OCI-M1 (cell line): ENCODE measurements at regions not wholly inside any gene's neighbourhood (a gene's known extent, or its start where the extent isn't known, plus 50 kb on each side); places are given as distances from the start of the nearest gene placed in this dataset.

Experiments used
- DNase-seq: peaks from one replicate; lab custom pipeline; 2025; lab: John Stamatoyannopoulos, UW

- no peak for DNase-seq
Measured at GRCh38 chr16:72271699-72272240, 99.8 kb upstream of the PMFBP1 start.

- no peak for DNase-seq
Measured at GRCh38 chr16:72270531-72270930, 98.6 kb upstream of the PMFBP1 start.

GRCh38 chr16:72266836-72267235 lies 94.9 kb upstream of the PMFBP1 start:
- DNase-seq: peak; percentile 39

GRCh38 chr16:72264771-72265170 lies 92.8 kb upstream of the PMFBP1 start:
- DNase-seq: no peak

- no peak for DNase-seq
Measured at GRCh38 chr16:72262711-72263110, 90.8 kb upstream of the PMFBP1 start.

- DNase-seq: no peak
Measured at GRCh38 chr16:72261127-72261526, 89.2 kb upstream of the PMFBP1 start.

- no peak for DNase-seq
Measured at GRCh38 chr16:72256398-72257066, 84.6 kb upstream of the PMFBP1 start.

- DNase-seq: no peak
Measured at GRCh38 chr16:72255786-72256185, 83.8 kb upstream of the PMFBP1 start.

- DNase-seq: no peak
Measured at GRCh38 chr16:72247821-72248253, 75.9 kb upstream of the PMFBP1 start.

- no peak for DNase-seq
Measured at GRCh38 chr16:72246423-72246822, 74.5 kb upstream of the PMFBP1 start.

- no peak for DNase-seq
Measured at GRCh38 chr16:72244853-72245252, 72.9 kb upstream of the PMFBP1 start.

- DNase-seq: no peak
Measured at GRCh38 chr16:72243621-72244020, 71.7 kb upstream of the PMFBP1 start.

- no peak for DNase-seq
Measured at GRCh38 chr16:72242757-72243156, 70.8 kb upstream of the PMFBP1 start.

- DNase-seq: peak; percentile 28
Measured at GRCh38 chr16:72241930-72242329, 70.0 kb upstream of the PMFBP1 start.

- DNase-seq: no peak
Measured at GRCh38 chr16:72241008-72241407, 69.1 kb upstream of the PMFBP1 start.

GRCh38 chr16:72240466-72240865 lies 68.5 kb upstream of the PMFBP1 start:
- DNase-seq: no peak

- DNase-seq: no peak
Measured at GRCh38 chr16:72236866-72237265, 64.9 kb upstream of the PMFBP1 start.

GRCh38 chr16:72234387-72234786 lies 62.4 kb upstream of the PMFBP1 start:
- no peak for DNase-seq

GRCh38 chr16:72228014-72228413 lies 56.1 kb upstream of the PMFBP1 start:
- no peak for DNase-seq

- DNase-seq: no peak
Measured at GRCh38 chr16:72226136-72226535, 54.2 kb upstream of the PMFBP1 start.

- DNase-seq: no peak
Measured at GRCh38 chr16:72224260-72224768, 52.4 kb upstream of the PMFBP1 start.

GRCh38 chr16:72222503-72222902 lies 50.5 kb upstream of the PMFBP1 start:
- no peak for DNase-seq
